ENCODE measurements at regions not wholly inside any gene's neighbourhood (a gene's known extent, or its start where the extent isn't known, plus 50 kb on each side); places are given as distances from the start of the nearest gene placed in this dataset.

- DNase-seq (ENCODE audit: low spot score): no peak
- Histone ChIP-seq H3K27me3 (replicated peaks; ENCODE audit: insufficient read depth, low read depth, low read length, poor library complexity) (no peaks in the 10 kb centered on the region), H3K4me3 (ENCODE audit: low read depth, low read length, poor library complexity, severe bottlenecking) (no peak overlapping the region), H3K9me3 (ENCODE audit: low read depth, low read length, poor library complexity, severe bottlenecking) (no peaks in the 10 kb centered on the region), H3K36me3 (ENCODE audit: insufficient read depth, low read length, poor library complexity, severe bottlenecking) (no peaks in the 10 kb centered on the region), H3K4me1 (ENCODE audit: insufficient read depth, low read length, poor library complexity, severe bottlenecking) (no peaks in the 10 kb centered on the region), H3K27ac (ENCODE audit: low read depth, low read length, poor library complexity, severe bottlenecking) (no peak overlapping the region)
- TF ChIP-seq EZH2 (IDR thresholded peaks at IDR 0.05; ENCODE audit: borderline replicate concordance, low read depth, low read length, poor library complexity, severe bottlenecking) (no peak), CTCF (conservative IDR thresholded peaks at IDR 0.05; ENCODE audit: low read depth, low read length) (no peak)
- POLR2A ChIA-PET (ENCODE audit: low non-redundant PET): no interaction called here
- intact Hi-C loops (cut with micrococcal nuclease; ENCODE audit: unreplicated experiment): no loop called here
- CTCF ChIA-PET: no interaction called here
- no TSS peak for BruUV-seq (replicated peaks)
Observed at GRCh38 chr5:171666815-171667214, 118.8 kb upstream of the SMIM23 start.

GRCh38 chr5:171667341-171668096 lies 118.1 kb upstream of the SMIM23 start:
- TF ChIP-seq CTCF (conservative IDR thresholded peaks at IDR 0.05; ENCODE audit: low read depth, low read length): no peak
- TF ChIP-seq EZH2 (IDR thresholded peaks at IDR 0.05; ENCODE audit: borderline replicate concordance, low read depth, low read length, poor library complexity, severe bottlenecking): no peak
- ChIA-PET POLR2A (ENCODE audit: low non-redundant PET) (no interaction called here), CTCF (no interaction called here)
- no peaks in the 10 kb centered on the region for H3K4me1 ChIP-seq (ENCODE audit: insufficient read depth, low read length, poor library complexity, severe bottlenecking)
- DNase-seq (ENCODE audit: low spot score): no peak
- H3K9me3 ChIP-seq (ENCODE audit: low read depth, low read length, poor library complexity, severe bottlenecking): no peaks in the 10 kb centered on the region
- H3K36me3 ChIP-seq (ENCODE audit: insufficient read depth, low read length, poor library complexity, severe bottlenecking): no peaks in the 10 kb centered on the region
- intact Hi-C loops (cut with micrococcal nuclease; ENCODE audit: unreplicated experiment): no loop called here
- H3K4me3 ChIP-seq (ENCODE audit: low read depth, low read length, poor library complexity, severe bottlenecking): no peak overlapping the region
- H3K27me3 ChIP-seq (replicated peaks; ENCODE audit: insufficient read depth, low read depth, low read length, poor library complexity): no peaks in the 10 kb centered on the region
- BruUV-seq (replicated peaks): no TSS peak
- H3K27ac ChIP-seq (ENCODE audit: low read depth, low read length, poor library complexity, severe bottlenecking): no peak overlapping the region

GRCh38 chr5:171668097-171668412 lies 117.6 kb upstream of the SMIM23 start:
- DNase-seq (ENCODE audit: low spot score): no peak
- ChIA-PET CTCF (no interaction called here), POLR2A (ENCODE audit: low non-redundant PET) (no interaction called here)
- no peaks in the 10 kb centered on the region for H3K36me3 ChIP-seq (ENCODE audit: insufficient read depth, low read length, poor library complexity, severe bottlenecking)
- intact Hi-C loops (cut with micrococcal nuclease; ENCODE audit: unreplicated experiment): no loop called here
- no peaks in the 10 kb centered on the region for H3K27me3 ChIP-seq (replicated peaks; ENCODE audit: insufficient read depth, low read depth, low read length, poor library complexity)
- H3K27ac ChIP-seq (ENCODE audit: low read depth, low read length, poor library complexity, severe bottlenecking): no peak overlapping the region
- no peak overlapping the region for H3K4me3 ChIP-seq (ENCODE audit: low read depth, low read length, poor library complexity, severe bottlenecking)
- TF ChIP-seq EZH2 (IDR thresholded peaks at IDR 0.05; ENCODE audit: borderline replicate concordance, low read depth, low read length, poor library complexity, severe bottlenecking) (no peak), CTCF (conservative IDR thresholded peaks at IDR 0.05; ENCODE audit: low read depth, low read length) (no peak)
- H3K9me3 ChIP-seq (ENCODE audit: low read depth, low read length, poor library complexity, severe bottlenecking): no peaks in the 10 kb centered on the region
- no peaks in the 10 kb centered on the region for H3K4me1 ChIP-seq (ENCODE audit: insufficient read depth, low read length, poor library complexity, severe bottlenecking)
- no TSS peak for BruUV-seq (replicated peaks)

Data from A673 (cell line).